HepG2 (cell line): ENCODE measurements at regions not wholly inside any gene's neighbourhood (a gene's known extent, or its start where the extent isn't known, plus 50 kb on each side); places are given as distances from the start of the nearest gene placed in this dataset.

ENCODE experiments used
- ATAC-seq: fragments of 200-7000 bp; cut with Tn5 transposase; 3 replicates; pipeline ENCODE4 v1.9.1; 2020; ENCODE audit warnings: mild to moderate bottlenecking, moderate library complexity
- BruUV-seq: library from RNA; stranded (reverse); fragments of 400-500 nt; replicated peaks from 2 replicates; lab custom pipeline; 2021; lab: Mats Ljungman, UMichigan
- CTCF ChIA-PET: fragments of 300-600 bp; formaldehyde crosslinking; extraction: SDS; loops from one replicate; lab custom pipeline; 2021; ENCODE audit warnings: low total read pairs, inconsistent platforms, low intra/inter-chr PET ratio; lab: Yijun Ruan, JAX
- POLR2A ChIA-PET: fragments of 350-600 bp; sonication (Branson Sonifier 250); formaldehyde crosslinking; loops from one replicate; lab custom pipeline; 2020; ENCODE audit warnings: antibody characterized with exemption, inconsistent platforms; lab: Yijun Ruan, JAX
- DNase-seq: peaks from one replicate; pipeline ENCODE4 v3.0.0-alpha.2; 2015; ENCODE audit warnings: low spot score
- FAIRE-seq: peaks from 3 replicates; lab custom pipeline; 2011; peaks lifted over from hg19 to GRCh38; lab: Jason Lieb, UNC
- H2AFZ ChIP-seq: one replicate; pipeline ENCODE4 v1.6.1; 2011; ENCODE audit warnings: low read length, inconsistent platforms
- H3K27ac ChIP-seq: fragments of 300-600 bp; 3 replicates; pipeline ENCODE4 v1.8.0; 2011; ENCODE audit warnings: mixed run types, mild to moderate bottlenecking, mixed read lengths, low read length, inconsistent platforms; ENCODE audit not compliant: insufficient read depth; ENCODE audit errors: extremely low read length
- H3K27me3 ChIP-seq, 2 experiments: fragments of 200-600 bp in 1 of 2; 2 replicates in 1 of 2; 3 replicates in 1 of 2; pipeline versions ENCODE4 v1.6.0 to v1.8.0; 2011; ENCODE audit warnings: low read length in 2 of 2, mild to moderate bottlenecking in 2 of 2, moderate library complexity in 2 of 2, inconsistent platforms in 1 of 2; ENCODE audit not compliant: insufficient read depth in 2 of 2, control insufficient read depth in 1 of 2
- H3K36me3 ChIP-seq, 2 experiments: fragments of 200-600 bp in 1 of 2; replicated peaks in 1 of 2; 2 replicates in 1 of 2; 3 replicates in 1 of 2; pipeline versions ENCODE4 v1.5.1 to v1.8.0; 2011; ENCODE audit warnings: low read length in 2 of 2, inconsistent platforms in 1 of 2; ENCODE audit not compliant: insufficient read depth in 2 of 2, control insufficient read depth in 1 of 2
- H3K4me1 ChIP-seq: 2 replicates; pipeline ENCODE4 v1.5.1; 2012; ENCODE audit warnings: low read length, inconsistent platforms; ENCODE audit not compliant: insufficient read depth
- H3K4me2 ChIP-seq: 2 replicates; pipeline ENCODE4 v1.6.0; 2011; ENCODE audit warnings: low read depth, low read length, inconsistent platforms
- H3K4me3 ChIP-seq, 3 experiments: fragments of 200-600 bp in 1 of 3; sonication (generic), shearing (Covaris generic) in 1 of 3; replicated peaks in 1 of 3; 2 replicates each; pipeline ENCODE4 v1.5.1; 2011 to 2016; ENCODE audit warnings: low read length in 3 of 3, inconsistent platforms in 2 of 3, low read depth in 2 of 3, mild to moderate bottlenecking in 2 of 3, control low read depth in 1 of 3, mixed read lengths in 1 of 3; ENCODE audit not compliant: insufficient read depth in 1 of 3
- H3K79me2 ChIP-seq: one replicate; pipeline ENCODE4 v1.6.1; 2011; ENCODE audit warnings: low read length, inconsistent platforms; ENCODE audit not compliant: insufficient read depth
- H3K9ac ChIP-seq: 2 replicates; pipeline ENCODE4 v1.6.0; 2011; ENCODE audit warnings: mild to moderate bottlenecking, low read depth, low read length, inconsistent platforms; ENCODE audit not compliant: insufficient read depth
- H3K9me3 ChIP-seq: 2 replicates; pipeline ENCODE4 v1.5.1; 2012; ENCODE audit warnings: mild to moderate bottlenecking, low read length
- H4K20me1 ChIP-seq: 2 replicates; pipeline ENCODE4 v1.6.0; 2011; ENCODE audit warnings: inconsistent platforms, mild to moderate bottlenecking, low read length, moderate library complexity; ENCODE audit not compliant: insufficient read depth
- CBFB ChIP-seq: sonication (generic); formaldehyde crosslinking; IDR thresholded peaks from 2 replicates; pipeline ENCODE4 v1.4.0; 2020; ENCODE audit warnings: missing genetic modification reagents
- DR1 ChIP-seq: sonication (generic); formaldehyde crosslinking; IDR thresholded peaks from 2 replicates; pipeline ENCODE4 v1.8.0; 2021; ENCODE audit warnings: mild to moderate bottlenecking, missing genetic modification reagents, inconsistent platforms
- NFKB2 ChIP-seq: sonication (generic); formaldehyde crosslinking; IDR thresholded peaks from 2 replicates; pipeline ENCODE4 v1.4.0; 2020; ENCODE audit warnings: missing genetic modification reagents, borderline replicate concordance
- NFYB ChIP-seq: sonication (generic); formaldehyde crosslinking; IDR thresholded peaks from 2 replicates; pipeline ENCODE4 v1.4.0; 2020; ENCODE audit warnings: missing genetic modification reagents
- PHF8 ChIP-seq: sonication (generic); formaldehyde crosslinking; IDR thresholded peaks from 2 replicates; pipeline ENCODE4 v1.5.0; 2020; ENCODE audit warnings: missing genetic modification reagents
- ZNF367 ChIP-seq: sonication (generic); formaldehyde crosslinking; IDR thresholded peaks from 2 replicates; pipeline ENCODE4 v1.4.0; 2020; ENCODE audit warnings: missing genetic modification reagents, borderline replicate concordance
- ZSCAN31 ChIP-seq: sonication (generic); formaldehyde crosslinking; IDR thresholded peaks from 2 replicates; pipeline ENCODE4 v1.5.0; 2020; ENCODE audit warnings: low read depth, mild to moderate bottlenecking, missing genetic modification reagents
- WGBS: methylation state at CpG from one replicate; pipeline ENCODE4 v1.1.6; 2017; ENCODE audit warnings: low lambda C conversion rate; 5-methylcytosine and 5-hydroxymethylcytosine counted together
- in situ Hi-C: cut with HindIII; loops from 2 replicates; pipeline ENCODE4 v1.10.0; 2017; ENCODE audit warnings: low pct_unique_long_range_greater_than_20kb; ENCODE audit not compliant: extremely low pct_ligation_motif_present
- intact Hi-C: fragments of 100-400 bp; cut with micrococcal nuclease; formaldehyde crosslinking; loops from one replicate; pipeline ENCODE4 v1.10.0; 2022; ENCODE audit not compliant: unreplicated experiment
- TF ChIP-seq, protein P1 (sequence below), 2 experiments: sonication (generic) in 1 of 2; formaldehyde crosslinking in 1 of 2; IDR thresholded peaks; 2 replicates each; pipeline versions ENCODE4 v1.4.0 to v1.6.1; 2016 to 2020; ENCODE audit warnings: borderline replicate concordance in 1 of 2, low read depth in 1 of 2, mild to moderate bottlenecking in 1 of 2, missing genetic modification reagents in 1 of 2
- TF ChIP-seq, protein P2 (sequence below): sonication (generic); formaldehyde crosslinking; IDR thresholded peaks from 2 replicates; pipeline ENCODE4 v1.9.0; 2022; ENCODE audit warnings: missing genetic modification reagents, mild to moderate bottlenecking, borderline replicate concordance
- TF ChIP-seq, protein P3 (sequence below): IDR thresholded peaks from 2 replicates; pipeline ENCODE4 v1.6.1; 2016; ENCODE audit warnings: missing compliant biosample characterization, missing genetic modification reagents, borderline replicate concordance
- TF ChIP-seq, protein P4 (sequence below): IDR thresholded peaks from 2 replicates; pipeline ENCODE4 v1.6.1; 2018; ENCODE audit warnings: missing genetic modification reagents

DNA sequence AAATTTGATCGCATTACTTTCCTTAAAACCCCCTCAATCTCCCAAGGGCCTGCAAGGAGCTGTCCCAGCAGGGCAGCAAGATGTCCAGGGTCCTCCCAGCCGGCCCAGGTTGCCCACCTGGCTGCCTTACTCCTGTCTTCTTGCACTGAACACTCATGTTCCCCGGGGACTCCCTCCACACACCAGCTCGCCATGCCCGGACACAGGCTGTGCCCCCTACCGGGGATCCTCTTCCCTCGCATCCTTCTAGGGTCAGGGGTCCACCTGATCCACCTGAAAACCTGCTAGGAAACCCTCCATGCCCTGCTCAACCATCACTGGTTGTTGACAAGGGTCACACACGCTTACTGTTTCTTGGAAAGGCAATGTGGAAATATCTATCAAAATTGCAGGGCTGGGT lies 172.0 kb upstream of the MSX2 start:
- no TSS peak for BruUV-seq
- H2AFZ ChIP-seq = no peak overlapping the region
- ATAC-seq (peak; percentile 45; the same call in 2 of the 3 replicates), FAIRE-seq (no peak), DNase-seq (no peak)
- H3K79me2 ChIP-seq = no peaks in the 10 kb centered on the region
- H3K4me1 ChIP-seq = no peaks in the 10 kb centered on the region
- intact Hi-C loops = no loop called here
- H3K27ac ChIP-seq = no peak overlapping the region
- in situ Hi-C loops = no loop called here
- H3K27me3 ChIP-seq = no peaks in the 10 kb centered on the region
- CTCF ChIA-PET = no interaction called here
- no peaks in the 10 kb centered on the region for H3K36me3 ChIP-seq
- no peak overlapping the region for H3K4me2 ChIP-seq
- H4K20me1 ChIP-seq = no peaks in the 10 kb centered on the region
- H3K9me3 ChIP-seq = no peaks in the 10 kb centered on the region
- no peak overlapping the region for H3K4me3 ChIP-seq
- H3K9ac ChIP-seq = no peak overlapping the region
- WGBS = 22% methylated on average over 8 of the region's 8 CpGs
- POLR2A ChIA-PET = no interaction called here
- TF ChIP-seq, protein P1, sequence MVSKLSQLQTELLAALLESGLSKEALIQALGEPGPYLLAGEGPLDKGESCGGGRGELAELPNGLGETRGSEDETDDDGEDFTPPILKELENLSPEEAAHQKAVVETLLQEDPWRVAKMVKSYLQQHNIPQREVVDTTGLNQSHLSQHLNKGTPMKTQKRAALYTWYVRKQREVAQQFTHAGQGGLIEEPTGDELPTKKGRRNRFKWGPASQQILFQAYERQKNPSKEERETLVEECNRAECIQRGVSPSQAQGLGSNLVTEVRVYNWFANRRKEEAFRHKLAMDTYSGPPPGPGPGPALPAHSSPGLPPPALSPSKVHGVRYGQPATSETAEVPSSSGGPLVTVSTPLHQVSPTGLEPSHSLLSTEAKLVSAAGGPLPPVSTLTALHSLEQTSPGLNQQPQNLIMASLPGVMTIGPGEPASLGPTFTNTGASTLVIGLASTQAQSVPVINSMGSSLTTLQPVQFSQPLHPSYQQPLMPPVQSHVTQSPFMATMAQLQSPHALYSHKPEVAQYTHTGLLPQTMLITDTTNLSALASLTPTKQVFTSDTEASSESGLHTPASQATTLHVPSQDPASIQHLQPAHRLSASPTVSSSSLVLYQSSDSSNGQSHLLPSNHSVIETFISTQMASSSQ (IDR thresholded peaks at IDR 0.05; ENCODE audit: low read depth) = no peak
- TF ChIP-seq, protein P1 (CRISPR knock-in tag; IDR thresholded peaks at IDR 0.05; ENCODE audit: borderline replicate concordance) = no peak
- TF ChIP-seq NFKB2 (CRISPR knock-in tag) (no peak), CBFB (CRISPR knock-in tag) (no peak), DR1 (no peak), PHF8 (CRISPR knock-in tag) (no peak), ZSCAN31 (no peak), NFYB (CRISPR knock-in tag) (no peak), ZNF367 (CRISPR knock-in tag) (no peak)
- TF ChIP-seq, protein P2, sequence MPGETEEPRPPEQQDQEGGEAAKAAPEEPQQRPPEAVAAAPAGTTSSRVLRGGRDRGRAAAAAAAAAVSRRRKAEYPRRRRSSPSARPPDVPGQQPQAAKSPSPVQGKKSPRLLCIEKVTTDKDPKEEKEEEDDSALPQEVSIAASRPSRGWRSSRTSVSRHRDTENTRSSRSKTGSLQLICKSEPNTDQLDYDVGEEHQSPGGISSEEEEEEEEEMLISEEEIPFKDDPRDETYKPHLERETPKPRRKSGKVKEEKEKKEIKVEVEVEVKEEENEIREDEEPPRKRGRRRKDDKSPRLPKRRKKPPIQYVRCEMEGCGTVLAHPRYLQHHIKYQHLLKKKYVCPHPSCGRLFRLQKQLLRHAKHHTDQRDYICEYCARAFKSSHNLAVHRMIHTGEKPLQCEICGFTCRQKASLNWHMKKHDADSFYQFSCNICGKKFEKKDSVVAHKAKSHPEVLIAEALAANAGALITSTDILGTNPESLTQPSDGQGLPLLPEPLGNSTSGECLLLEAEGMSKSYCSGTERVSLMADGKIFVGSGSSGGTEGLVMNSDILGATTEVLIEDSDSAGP = no peak
- TF ChIP-seq, protein P3, sequence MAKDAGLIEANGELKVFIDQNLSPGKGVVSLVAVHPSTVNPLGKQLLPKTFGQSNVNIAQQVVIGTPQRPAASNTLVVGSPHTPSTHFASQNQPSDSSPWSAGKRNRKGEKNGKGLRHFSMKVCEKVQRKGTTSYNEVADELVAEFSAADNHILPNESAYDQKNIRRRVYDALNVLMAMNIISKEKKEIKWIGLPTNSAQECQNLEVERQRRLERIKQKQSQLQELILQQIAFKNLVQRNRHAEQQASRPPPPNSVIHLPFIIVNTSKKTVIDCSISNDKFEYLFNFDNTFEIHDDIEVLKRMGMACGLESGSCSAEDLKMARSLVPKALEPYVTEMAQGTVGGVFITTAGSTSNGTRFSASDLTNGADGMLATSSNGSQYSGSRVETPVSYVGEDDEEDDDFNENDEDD (CRISPR knock-in tag) = no peak
- TF ChIP-seq, protein P4, sequence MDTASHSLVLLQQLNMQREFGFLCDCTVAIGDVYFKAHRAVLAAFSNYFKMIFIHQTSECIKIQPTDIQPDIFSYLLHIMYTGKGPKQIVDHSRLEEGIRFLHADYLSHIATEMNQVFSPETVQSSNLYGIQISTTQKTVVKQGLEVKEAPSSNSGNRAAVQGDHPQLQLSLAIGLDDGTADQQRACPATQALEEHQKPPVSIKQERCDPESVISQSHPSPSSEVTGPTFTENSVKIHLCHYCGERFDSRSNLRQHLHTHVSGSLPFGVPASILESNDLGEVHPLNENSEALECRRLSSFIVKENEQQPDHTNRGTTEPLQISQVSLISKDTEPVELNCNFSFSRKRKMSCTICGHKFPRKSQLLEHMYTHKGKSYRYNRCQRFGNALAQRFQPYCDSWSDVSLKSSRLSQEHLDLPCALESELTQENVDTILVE = no peak
- TF ChIP-seq, all 625 proteins: peak for 0
